Left lobe of liver (tissue), 2 donors: ENCODE measurements at regions not wholly inside any gene's neighbourhood (a gene's known extent, or its start where the extent isn't known, plus 50 kb on each side); places are given as distances from the start of the nearest gene placed in this dataset.

Experiments
- ATAC-seq: fragments of 200-7000 bp; cut with Tn5 transposase; one replicate; pipeline ENCODE4 v1.9.1; 2020; ENCODE audit warnings: mild to moderate bottlenecking, moderate library complexity
- DNase-seq: peaks from one replicate; pipeline ENCODE4 v3.0.0-alpha.2; 2020; ENCODE audit warnings: low spot score
- donor health status: DM: no; HTN: no; CAD: no; lungs with moderate emphysema.
- donor health status: DM: no; HTN: yes; CAD: no.

GRCh38 chr17:52762147-52762793 is 603.8 kb upstream of the CA10 start:
- no peak for DNase-seq
- no peak for ATAC-seq

GRCh38 chr17:52759864-52760263 is 601.4 kb upstream of the CA10 start:
- DNase-seq = no peak
- no peak for ATAC-seq

- DNase-seq = no peak
- no peak for ATAC-seq
Measured at GRCh38 chr17:52758481-52758880, 600.0 kb upstream of the CA10 start.

GRCh38 chr17:52756746-52757145 is 598.2 kb upstream of the CA10 start:
- DNase-seq = no peak
- no peak for ATAC-seq

DNA sequence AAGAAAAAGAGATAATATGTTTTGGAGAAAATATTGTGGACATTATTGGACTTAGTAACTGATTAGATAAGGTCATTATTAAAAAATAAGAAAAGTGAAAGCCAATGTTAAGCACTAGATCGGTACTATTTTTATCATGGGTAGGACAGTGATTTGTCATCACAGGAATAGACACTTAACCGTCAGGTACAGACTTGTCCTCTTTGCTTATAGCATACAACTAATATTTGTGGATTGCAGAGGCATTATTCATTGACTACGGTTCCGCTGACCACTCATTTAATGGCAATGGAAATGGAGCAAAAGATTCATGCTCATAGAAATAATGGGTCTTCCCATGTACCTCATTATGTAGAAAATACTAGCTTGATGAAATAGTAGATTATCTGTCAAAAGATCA is 596.3 kb upstream of the CA10 start:
- ATAC-seq (no peak), DNase-seq (no peak)

DNA sequence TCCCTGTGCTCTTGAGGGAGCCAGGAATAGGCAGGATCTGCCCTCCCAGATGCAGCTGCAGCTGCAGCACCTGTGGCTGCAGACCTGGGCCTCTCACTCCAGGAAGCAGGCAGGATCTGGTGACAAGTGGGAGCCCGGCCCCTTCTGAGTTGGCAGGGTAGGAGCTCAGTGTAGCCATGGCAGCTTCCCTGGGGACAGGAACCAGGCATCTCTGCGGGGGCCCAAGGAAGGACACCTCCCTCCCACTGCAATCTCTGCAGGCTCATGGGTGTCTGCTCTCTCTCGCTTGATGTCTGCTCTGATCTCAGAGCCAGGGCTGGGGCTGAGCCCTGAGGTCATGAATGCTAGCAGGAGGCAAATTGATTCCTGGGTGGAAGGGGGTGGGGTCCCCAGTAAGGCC is 592.5 kb upstream of the CA10 start:
- DNase-seq (no peak), ATAC-seq (no peak)

DNA sequence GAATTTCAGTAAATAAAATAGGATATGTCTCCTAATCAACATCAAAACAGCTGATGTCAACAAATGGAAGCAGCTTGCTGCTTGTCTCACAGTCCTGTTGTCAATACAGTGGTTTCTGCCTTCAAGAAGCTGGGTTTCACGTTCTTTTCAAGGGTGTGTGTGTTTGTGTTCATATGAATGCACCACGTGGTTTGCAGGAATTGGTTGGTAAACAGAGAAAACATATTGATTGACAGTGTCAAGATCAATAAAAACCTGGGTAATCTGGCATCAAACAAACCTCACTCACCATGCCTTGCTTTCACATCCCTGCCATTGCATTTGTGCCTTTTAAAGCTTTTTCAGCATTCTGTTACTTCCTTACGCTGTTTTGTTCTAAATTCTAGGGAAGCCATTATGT is 585.7 kb upstream of the CA10 start:
- DNase-seq (no peak), ATAC-seq (no peak)

- DNase-seq (no peak), ATAC-seq (no peak)
Measured at GRCh38 chr17:52740006-52740405, 581.5 kb upstream of the CA10 start.

- no peak for DNase-seq
- ATAC-seq = no peak
Measured at GRCh38 chr17:52738791-52739190, 580.3 kb upstream of the CA10 start.

- DNase-seq (no peak), ATAC-seq (no peak)
Measured at GRCh38 chr17:52737071-52737470, 578.6 kb upstream of the CA10 start.

GRCh38 chr17:52732841-52733240 is 574.3 kb upstream of the CA10 start:
- ATAC-seq = no peak

DNA sequence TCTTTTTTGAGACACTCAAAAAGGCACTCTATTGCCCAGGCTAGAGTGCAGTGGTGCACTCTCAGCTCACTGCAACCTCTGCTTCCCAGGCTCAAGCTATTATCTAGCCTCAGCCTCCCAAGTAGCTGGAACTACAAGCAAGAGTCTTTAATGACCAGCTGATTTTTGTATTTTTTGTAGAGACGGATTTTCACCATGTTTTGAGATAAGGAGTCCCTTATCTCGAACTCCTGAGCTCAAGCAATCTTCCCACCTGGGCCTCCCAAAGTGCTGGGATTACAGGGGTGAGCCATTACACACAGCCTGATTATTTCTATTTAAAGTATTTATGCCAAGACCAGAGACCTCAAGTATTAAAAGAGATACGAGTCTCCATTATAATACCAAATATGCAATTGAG is 566.1 kb upstream of the CA10 start:
- ATAC-seq (no peak), DNase-seq (no peak)

More at GRCh38 chr17:52732841-52733240, 574.3 kb upstream of the CA10 start:
- no peak for DNase-seq

- ATAC-seq = no peak
- no peak for DNase-seq
Measured at GRCh38 chr17:52721910-52722309, 563.4 kb upstream of the CA10 start.

- no peak for ATAC-seq
- no peak for DNase-seq
Measured at GRCh38 chr17:52710363-52710901, 551.9 kb upstream of the CA10 start.

GRCh38 chr17:52709724-52710123 is 551.2 kb upstream of the CA10 start:
- DNase-seq (no peak), ATAC-seq (no peak)

GRCh38 chr17:52696362-52696761 is 537.8 kb upstream of the CA10 start:
- ATAC-seq (no peak), DNase-seq (no peak)

GRCh38 chr17:52686140-52686539 is 527.6 kb upstream of the CA10 start:
- no peak for ATAC-seq
- no peak for DNase-seq

DNA sequence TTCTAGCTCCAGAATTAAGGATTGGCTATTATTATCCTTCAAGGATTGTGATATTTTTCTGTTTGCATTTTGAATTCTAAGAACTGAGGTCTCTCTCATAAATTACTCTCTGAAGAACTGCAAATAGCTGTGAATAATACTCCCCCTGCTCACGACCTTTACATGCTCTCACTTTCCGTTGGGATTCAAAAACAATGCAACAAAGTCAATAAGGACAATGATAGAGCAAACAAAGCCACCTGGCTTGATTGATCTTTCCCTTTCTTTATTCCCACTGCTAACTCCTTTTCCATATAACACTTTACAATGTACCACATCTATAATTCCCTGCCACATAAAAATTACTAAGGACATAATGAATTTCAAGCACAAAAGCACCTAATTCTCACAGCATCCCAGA is 523.0 kb upstream of the CA10 start:
- DNase-seq = no peak
- no peak for ATAC-seq

GRCh38 chr17:52678211-52678610 is 519.7 kb upstream of the CA10 start:
- ATAC-seq (no peak), DNase-seq (no peak)

DNA sequence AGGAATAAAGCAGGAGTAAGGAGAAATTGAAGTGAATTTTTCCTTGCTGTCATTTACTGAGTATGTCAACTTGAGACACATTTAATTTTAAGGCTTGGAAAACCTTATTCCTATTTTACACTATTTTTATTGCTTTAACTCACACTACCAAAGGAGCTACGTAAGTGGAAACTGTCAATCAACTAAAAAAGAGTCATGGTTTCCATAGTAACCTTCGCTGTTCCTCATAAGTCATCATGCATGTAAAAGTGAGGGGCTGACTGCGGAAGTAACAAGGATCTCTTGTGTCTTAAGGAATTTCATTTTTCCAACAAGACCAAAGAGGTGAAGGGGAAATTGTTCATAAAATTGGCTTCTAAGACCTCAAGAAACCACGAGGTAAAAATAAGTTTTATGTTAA is 516.2 kb upstream of the CA10 start:
- DNase-seq = no peak
- no peak for ATAC-seq

DNA sequence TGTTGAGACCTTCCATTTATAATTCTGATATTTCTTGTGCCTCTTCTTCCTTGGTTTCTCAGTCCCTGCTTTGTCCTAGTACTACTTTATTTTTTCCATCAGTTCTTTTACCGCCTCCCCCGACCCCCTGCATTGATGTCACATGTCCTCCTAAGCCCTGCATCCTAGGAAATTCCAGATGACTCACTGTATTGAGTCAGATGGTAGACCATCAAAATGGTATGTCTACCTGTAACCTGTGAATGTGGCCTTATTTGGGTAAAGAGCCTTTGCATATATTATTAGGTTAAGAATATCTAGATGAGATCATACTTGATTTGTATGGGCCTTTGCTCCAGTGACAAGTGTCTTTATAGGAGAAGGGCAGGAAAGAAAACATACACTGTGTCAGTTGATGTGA is 515.3 kb upstream of the CA10 start:
- DNase-seq (no peak), ATAC-seq (no peak)

GRCh38 chr17:52666264-52666663 is 507.8 kb upstream of the CA10 start:
- DNase-seq = no peak
- ATAC-seq = no peak

GRCh38 chr17:52660692-52661091 is 502.2 kb upstream of the CA10 start:
- DNase-seq (peak; percentile 39), ATAC-seq (peak; percentile 82)
